GM12892 (cell line): ENCODE measurements at regions not wholly inside any gene's neighbourhood (a gene's known extent, or its start where the extent isn't known, plus 50 kb on each side); places are given as distances from the start of the nearest gene placed in this dataset.

ENCODE experiments used
- POLR2AphosphoS5 ChIP-seq: IDR thresholded peaks from 2 replicates; pipeline ENCODE4 v1.6.1; 2011; ENCODE audit warnings: low read depth, low read length, control low read depth
- TAF1 ChIP-seq: IDR thresholded peaks from 2 replicates; pipeline ENCODE4 v1.6.1; 2011; ENCODE audit warnings: low read depth, mild to moderate bottlenecking, control low read depth, low read length, borderline replicate concordance

GRCh38 chr11:109490953-109491635 is 69.1 kb downstream of the C11orf87 start:
- TF ChIP-seq POLR2AphosphoS5 (no peak), TAF1 (no peak)
